OCI-LY1 (cell line): ENCODE measurements at regions not wholly inside any gene's neighbourhood (a gene's known extent, or its start where the extent isn't known, plus 50 kb on each side); places are given as distances from the start of the nearest gene placed in this dataset.

Experiments
- H2AFZ ChIP-seq: fragments of 200-600 bp; sonication (generic), shearing (Covaris generic); 2 replicates; pipeline ENCODE4 v1.6.0; 2014; ENCODE audit warnings: antibody characterized with exemption, mild to moderate bottlenecking, low read length
- H3F3A ChIP-seq: fragments of 200-600 bp; sonication (generic), shearing (Covaris generic); 2 replicates; pipeline ENCODE4 v1.6.0; 2014; ENCODE audit warnings: mild to moderate bottlenecking, antibody characterized with exemption, low read length, moderate library complexity; ENCODE audit not compliant: insufficient read depth
- H3K27ac ChIP-seq: fragments of 200-600 bp; sonication (generic); 2 replicates; pipeline ENCODE4 v1.5.1; 2014; ENCODE audit warnings: low read length, mixed run types, mild to moderate bottlenecking, low read depth; ENCODE audit not compliant: poor library complexity, severe bottlenecking
- H3K27me3 ChIP-seq: fragments of 200-600 bp; sonication (generic); 2 replicates; pipeline ENCODE4 v1.6.0; 2014; ENCODE audit warnings: antibody characterized with exemption, mild to moderate bottlenecking, low read length, moderate library complexity; ENCODE audit not compliant: insufficient read depth
- H3K36me3 ChIP-seq: fragments of 200-600 bp; sonication (generic); 2 replicates; pipeline ENCODE4 v1.6.1; 2014; ENCODE audit warnings: mild to moderate bottlenecking, antibody characterized with exemption, low read length, moderate library complexity, mixed read lengths; ENCODE audit not compliant: insufficient read depth
- H3K4me1 ChIP-seq: fragments of 200-600 bp; sonication (generic); 2 replicates; pipeline ENCODE4 v1.5.1; 2014; ENCODE audit warnings: mild to moderate bottlenecking, low read length, moderate library complexity; ENCODE audit not compliant: insufficient read depth, severe bottlenecking
- H3K4me2 ChIP-seq: fragments of 200-600 bp; sonication (generic), shearing (Covaris generic); 2 replicates; pipeline ENCODE4 v1.6.1; 2014; ENCODE audit warnings: low read length
- H3K4me3 ChIP-seq: fragments of 200-600 bp; sonication (generic); 2 replicates; pipeline ENCODE4 v1.5.1; 2014; ENCODE audit warnings: low read length, low read depth, mild to moderate bottlenecking, mixed read lengths; ENCODE audit not compliant: poor library complexity, severe bottlenecking
- H3K79me2 ChIP-seq: fragments of 200-600 bp; shearing (Covaris generic); 2 replicates; pipeline ENCODE4 v1.6.1; 2016; ENCODE audit warnings: mixed run types, low read length, mixed read lengths; ENCODE audit not compliant: insufficient read depth
- H3K9ac ChIP-seq: fragments of 200-600 bp; sonication (generic), shearing (Covaris generic); 2 replicates; pipeline ENCODE4 v1.6.1; 2014; ENCODE audit warnings: mild to moderate bottlenecking, low read length, mixed read lengths
- H3K9me2 ChIP-seq: fragments of 200-600 bp; sonication (generic), shearing (Covaris generic); 2 replicates; pipeline ENCODE4 v1.6.1; 2014; ENCODE audit warnings: low read depth, mild to moderate bottlenecking, low read length, mixed read lengths
- H3K9me3 ChIP-seq: fragments of 200-600 bp; shearing (Covaris generic); 2 replicates; pipeline ENCODE4 v1.6.1; 2014; ENCODE audit warnings: low read length, mixed read lengths
- H4K20me1 ChIP-seq: fragments of 200-600 bp; sonication (generic), shearing (Covaris generic); 2 replicates; pipeline ENCODE4 v1.6.0; 2016; ENCODE audit warnings: mild to moderate bottlenecking, low read length; ENCODE audit not compliant: insufficient read depth
- CTCF ChIP-seq: fragments of 200-600 bp; sonication (generic), shearing (Covaris generic); IDR thresholded peaks from 2 replicates; pipeline ENCODE4 v1.5.1; 2017; ENCODE audit warnings: mild to moderate bottlenecking, antibody characterized with exemption, low read length, moderate library complexity, mixed read lengths
- EZH2 ChIP-seq: fragments of 200-600 bp; sonication (generic), shearing (Covaris generic); IDR thresholded peaks from 2 replicates; pipeline ENCODE4 v1.8.0; 2017; ENCODE audit warnings: borderline replicate concordance, mixed run types, mild to moderate bottlenecking, antibody characterized with exemption, low read length, moderate library complexity, mixed read lengths

GRCh38 chr3:153903430-153903829 lies 217.8 kb upstream of the ARHGEF26 start:
- Histone ChIP-seq H3K27ac (no peak overlapping the region), H3K9ac (no peak overlapping the region), H3K9me3 (no peaks in the 10 kb centered on the region), H2AFZ (no peak overlapping the region), H3K4me3 (no peak overlapping the region), H4K20me1 (0 out of 2 replicates have a peak, but pooled peaks cover 3% of the 10 kb centered on the region), H3K4me2 (no peak overlapping the region), H3K79me2 (no peaks in the 10 kb centered on the region), H3K9me2 (no peaks in the 10 kb centered on the region), H3K27me3 (no peaks in the 10 kb centered on the region), H3K4me1 (no peaks in the 10 kb centered on the region), H3K36me3 (no peaks in the 10 kb centered on the region), H3F3A (no peaks in the 10 kb centered on the region)
- peak; percentile 13; the same call in 1 of the 2 replicates for TF ChIP-seq CTCF
- no peak for TF ChIP-seq EZH2

GRCh38 chr3:153906366-153906765 lies 214.8 kb upstream of the ARHGEF26 start:
- H3K27me3 ChIP-seq = no peaks in the 10 kb centered on the region
- no peak overlapping the region for H2AFZ ChIP-seq
- H4K20me1 ChIP-seq = no peaks in the 10 kb centered on the region
- no peak overlapping the region for H3K27ac ChIP-seq
- H3K79me2 ChIP-seq = no peaks in the 10 kb centered on the region
- no peaks in the 10 kb centered on the region for H3K36me3 ChIP-seq
- no peak overlapping the region for H3K9ac ChIP-seq
- TF ChIP-seq EZH2 (no peak), CTCF (no peak)
- no peaks in the 10 kb centered on the region for H3K9me2 ChIP-seq
- H3F3A ChIP-seq = no peaks in the 10 kb centered on the region
- no peaks in the 10 kb centered on the region for H3K4me1 ChIP-seq
- H3K4me2 ChIP-seq = no peak overlapping the region
- no peak overlapping the region for H3K4me3 ChIP-seq
- H3K9me3 ChIP-seq = no peaks in the 10 kb centered on the region

- Histone ChIP-seq H3K9me3 (no peaks in the 10 kb centered on the region), H2AFZ (no peak overlapping the region), H3K27ac (no peak overlapping the region), H3K36me3 (no peaks in the 10 kb centered on the region), H3K4me3 (no peak overlapping the region), H3K4me2 (no peak overlapping the region), H3K9me2 (no peaks in the 10 kb centered on the region), H3K4me1 (no peaks in the 10 kb centered on the region), H3K9ac (no peak overlapping the region), H4K20me1 (no peaks in the 10 kb centered on the region), H3K79me2 (no peaks in the 10 kb centered on the region), H3F3A (no peaks in the 10 kb centered on the region), H3K27me3 (no peaks in the 10 kb centered on the region)
- TF ChIP-seq EZH2 = no peak
- no peak for TF ChIP-seq CTCF
These were observed 210.8 kb upstream of the ARHGEF26 start for GRCh38 chr3:153910387-153910786.
